HepG2 (cell line): ENCODE measurements at regions not wholly inside any gene's neighbourhood (a gene's known extent, or its start where the extent isn't known, plus 50 kb on each side); places are given as distances from the start of the nearest gene placed in this dataset.

Experiments used
- GMEB2 ChIP-seq: IDR thresholded peaks from 2 replicates; pipeline ENCODE4 v1.6.1; 2016; ENCODE audit warnings: missing biosample characterization, missing genetic modification reagents, low read depth
- TAF1 ChIP-seq: sonication (generic); formaldehyde crosslinking; IDR thresholded peaks from 2 replicates; pipeline ENCODE4 v1.4.0; 2020; ENCODE audit warnings: missing genetic modification reagents
- TBX2 ChIP-seq: sonication (generic); formaldehyde crosslinking; IDR thresholded peaks from 2 replicates; pipeline ENCODE4 v1.5.0; 2020; ENCODE audit warnings: missing genetic modification reagents, mild to moderate bottlenecking, borderline replicate concordance
- ZBTB49 ChIP-seq: sonication (generic); formaldehyde crosslinking; IDR thresholded peaks from 2 replicates; pipeline ENCODE4 v1.4.0; 2020; ENCODE audit warnings: missing genetic modification reagents, borderline replicate concordance
- TF ChIP-seq, protein P1 (sequence below): IDR thresholded peaks from 2 replicates; pipeline ENCODE4 v1.6.1; 2016
- TF ChIP-seq, protein P2 (sequence below): sonication (generic); formaldehyde crosslinking; IDR thresholded peaks from 2 replicates; pipeline ENCODE4 v1.5.0; 2020; ENCODE audit warnings: mild to moderate bottlenecking, missing genetic modification reagents, moderate library complexity
- TF ChIP-seq, protein P3 (sequence below): sonication (generic); formaldehyde crosslinking; IDR thresholded peaks from 2 replicates; pipeline ENCODE4 v1.5.1; 2020; ENCODE audit warnings: mild to moderate bottlenecking, missing genetic modification reagents, moderate library complexity

DNA sequence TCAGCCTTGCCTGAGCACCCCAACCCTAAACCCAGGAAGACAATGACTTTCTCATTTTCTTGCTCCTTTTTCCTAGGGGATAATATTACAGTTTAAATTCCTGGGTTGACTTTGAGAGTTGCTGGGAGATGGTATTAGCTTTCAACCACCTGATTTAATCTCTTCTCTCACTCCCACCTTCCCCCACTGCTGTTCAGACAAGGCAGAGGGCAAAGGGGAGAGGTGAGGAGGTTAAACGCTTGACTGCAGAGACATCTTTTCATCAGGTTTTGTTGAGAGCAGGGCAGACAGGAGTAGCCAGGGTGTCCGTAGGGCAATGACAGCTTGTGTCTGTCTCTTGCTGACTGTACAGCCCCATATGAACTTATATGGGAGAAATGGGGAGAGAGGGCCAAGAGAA, 811.2 kb downstream of the MAFB start:
- TF ChIP-seq, protein P1, sequence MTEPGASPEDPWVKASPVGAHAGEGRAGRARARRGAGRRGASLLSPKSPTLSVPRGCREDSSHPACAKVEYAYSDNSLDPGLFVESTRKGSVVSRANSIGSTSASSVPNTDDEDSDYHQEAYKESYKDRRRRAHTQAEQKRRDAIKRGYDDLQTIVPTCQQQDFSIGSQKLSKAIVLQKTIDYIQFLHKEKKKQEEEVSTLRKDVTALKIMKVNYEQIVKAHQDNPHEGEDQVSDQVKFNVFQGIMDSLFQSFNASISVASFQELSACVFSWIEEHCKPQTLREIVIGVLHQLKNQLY (CRISPR knock-in tag), result no peak
- TF ChIP-seq GMEB2, result no peak
- TF ChIP-seq, protein P2, sequence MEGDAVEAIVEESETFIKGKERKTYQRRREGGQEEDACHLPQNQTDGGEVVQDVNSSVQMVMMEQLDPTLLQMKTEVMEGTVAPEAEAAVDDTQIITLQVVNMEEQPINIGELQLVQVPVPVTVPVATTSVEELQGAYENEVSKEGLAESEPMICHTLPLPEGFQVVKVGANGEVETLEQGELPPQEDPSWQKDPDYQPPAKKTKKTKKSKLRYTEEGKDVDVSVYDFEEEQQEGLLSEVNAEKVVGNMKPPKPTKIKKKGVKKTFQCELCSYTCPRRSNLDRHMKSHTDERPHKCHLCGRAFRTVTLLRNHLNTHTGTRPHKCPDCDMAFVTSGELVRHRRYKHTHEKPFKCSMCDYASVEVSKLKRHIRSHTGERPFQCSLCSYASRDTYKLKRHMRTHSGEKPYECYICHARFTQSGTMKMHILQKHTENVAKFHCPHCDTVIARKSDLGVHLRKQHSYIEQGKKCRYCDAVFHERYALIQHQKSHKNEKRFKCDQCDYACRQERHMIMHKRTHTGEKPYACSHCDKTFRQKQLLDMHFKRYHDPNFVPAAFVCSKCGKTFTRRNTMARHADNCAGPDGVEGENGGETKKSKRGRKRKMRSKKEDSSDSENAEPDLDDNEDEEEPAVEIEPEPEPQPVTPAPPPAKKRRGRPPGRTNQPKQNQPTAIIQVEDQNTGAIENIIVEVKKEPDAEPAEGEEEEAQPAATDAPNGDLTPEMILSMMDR (CRISPR knock-in tag), result no peak
- TF ChIP-seq TBX2 (CRISPR knock-in tag), result no peak
- TF ChIP-seq TAF1, result no peak
- no peak for TF ChIP-seq ZBTB49 (CRISPR knock-in tag)
- TF ChIP-seq, protein P3, sequence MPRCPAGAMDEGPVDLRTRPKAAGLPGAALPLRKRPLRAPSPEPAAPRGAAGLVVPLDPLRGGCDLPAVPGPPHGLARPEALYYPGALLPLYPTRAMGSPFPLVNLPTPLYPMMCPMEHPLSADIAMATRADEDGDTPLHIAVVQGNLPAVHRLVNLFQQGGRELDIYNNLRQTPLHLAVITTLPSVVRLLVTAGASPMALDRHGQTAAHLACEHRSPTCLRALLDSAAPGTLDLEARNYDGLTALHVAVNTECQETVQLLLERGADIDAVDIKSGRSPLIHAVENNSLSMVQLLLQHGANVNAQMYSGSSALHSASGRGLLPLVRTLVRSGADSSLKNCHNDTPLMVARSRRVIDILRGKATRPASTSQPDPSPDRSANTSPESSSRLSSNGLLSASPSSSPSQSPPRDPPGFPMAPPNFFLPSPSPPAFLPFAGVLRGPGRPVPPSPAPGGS, result no peak
